BLaER1 treated with 17β-estradiol and CSF1 and Interleukin-3, amounts not matched to agents 10 nM and 100 nM (cell line): ENCODE measurements at regions not wholly inside any gene's neighbourhood (a gene's known extent, or its start where the extent isn't known, plus 50 kb on each side); places are given as distances from the start of the nearest gene placed in this dataset.

ENCODE experiments used
- H3K27ac ChIP-seq, 11 experiments: shearing (Covaris generic); formaldehyde crosslinking; 2 replicates each; pipeline ENCODE4 v1.8.1; 2022
- H3K27me3 ChIP-seq, 11 experiments: shearing (Covaris generic); formaldehyde crosslinking; 2 replicates each; pipeline ENCODE4 v1.8.1; 2022
- H3K36me3 ChIP-seq, 11 experiments: shearing (Covaris generic); formaldehyde crosslinking; 2 replicates each; pipeline ENCODE4 v1.8.1; 2022
- H3K4me1 ChIP-seq, 10 experiments: shearing (Covaris generic); formaldehyde crosslinking; 2 replicates each; pipeline ENCODE4 v1.8.1; 2022
- H3K4me2 ChIP-seq, 11 experiments: shearing (Covaris generic); formaldehyde crosslinking; 2 replicates each; pipeline ENCODE4 v1.8.1; 2022
- H3K4me3 ChIP-seq, 10 experiments: shearing (Covaris generic); formaldehyde crosslinking; 2 replicates each; pipeline ENCODE4 v1.8.1; 2022
- H3K9ac ChIP-seq, 11 experiments: shearing (Covaris generic); formaldehyde crosslinking; 2 replicates each; pipeline ENCODE4 v1.8.1; 2022
- H3K9me3 ChIP-seq, 11 experiments: shearing (Covaris generic); formaldehyde crosslinking; replicated peaks in 1 of 11; 2 replicates each; pipeline ENCODE4 v1.8.1; 2022
- H4K20me1 ChIP-seq, 11 experiments: shearing (Covaris generic); formaldehyde crosslinking; 2 replicates each; pipeline ENCODE4 v1.8.1; 2022
- Cebpa-rat ChIP-seq, 11 experiments: shearing (Covaris generic); IDR thresholded peaks; 2 replicates each; pipeline ENCODE4 v1.8.1; 2022

- H3K4me2 ChIP-seq, result no peak overlapping the region
- H3K4me3 ChIP-seq, result no peak overlapping the region
- H3K9me3 ChIP-seq, result peaks cover 0 to 13% (median 0%) of the 10 kb centered on the region in 11 experiments; a peak in 2 of 22 replicates
- H4K20me1 ChIP-seq, result no peaks in the 10 kb centered on the region; a peak in 1 of 22 replicates
- peaks cover 0 to 7% (median 0%) of the 10 kb centered on the region in 10 experiments; a peak in 2 of 20 replicates for H3K4me1 ChIP-seq
- no peaks in the 10 kb centered on the region for H3K27me3 ChIP-seq
- H3K27ac ChIP-seq, result no peak overlapping the region
- no peak for TF ChIP-seq Cebpa-rat (IDR thresholded peaks at IDR 0.05)
- H3K9ac ChIP-seq, result no peak overlapping the region
- H3K36me3 ChIP-seq, result peaks cover 0 to 98% (median 46%) of the 10 kb centered on the region in 11 experiments; a peak in 19 of 22 replicates
Measured at GRCh38 chr1:232403017-232403714, 226.8 kb downstream of the SIPA1L2 start.

- peaks cover 0 to 13% (median 0%) of the 10 kb centered on the region in 11 experiments; a peak in 2 of 22 replicates for H3K9me3 ChIP-seq
- no peak overlapping the region for H3K4me2 ChIP-seq
- no peaks in the 10 kb centered on the region for H3K27me3 ChIP-seq
- TF ChIP-seq Cebpa-rat (IDR thresholded peaks at IDR 0.05), result no peak
- H3K9ac ChIP-seq, result no peak overlapping the region
- no peak overlapping the region for H3K4me3 ChIP-seq
- H3K36me3 ChIP-seq, result peaks cover 0 to 82% (median 47%) of the 10 kb centered on the region in 11 experiments; a peak in 19 of 22 replicates
- peaks cover 0 to 7% (median 0%) of the 10 kb centered on the region in 10 experiments; a peak in 2 of 20 replicates for H3K4me1 ChIP-seq
- H3K27ac ChIP-seq, result no peak overlapping the region
- no peaks in the 10 kb centered on the region for H4K20me1 ChIP-seq
Measured at GRCh38 chr1:232398823-232399222, 231.1 kb downstream of the SIPA1L2 start.

GRCh38 chr1:232393444-232394146 lies 236.3 kb downstream of the SIPA1L2 start:
- Histone ChIP-seq H3K27ac (no peak overlapping the region), H3K36me3 (peaks cover 0 to 30% (median 6%) of the 10 kb centered on the region in 11 experiments; a peak in 15 of 22 replicates), H3K4me3 (no peak overlapping the region), H3K27me3 (no peaks in the 10 kb centered on the region), H3K9me3 (no peaks in the 10 kb centered on the region; a peak in 1 of 22 replicates), H3K4me1 (peaks cover 0 to 4% (median 3%) of the 10 kb centered on the region in 10 experiments; a peak in 11 of 20 replicates), H3K4me2 (0 out of 22 replicates have a peak overlapping the region, but pooled peaks of 2 of the 11 experiments have one; percentile 0 to 18), H4K20me1 (no peaks in the 10 kb centered on the region), H3K9ac (no peak overlapping the region)
- TF ChIP-seq Cebpa-rat (IDR thresholded peaks at IDR 0.05), result no peak

GRCh38 chr1:232393010-232393409 lies 236.9 kb downstream of the SIPA1L2 start:
- H3K36me3 ChIP-seq, result peaks cover 0 to 24% (median 3%) of the 10 kb centered on the region in 11 experiments; a peak in 12 of 22 replicates

GRCh38 chr1:232390590-232390989 lies 239.3 kb downstream of the SIPA1L2 start:
- H3K9ac ChIP-seq, result no peak overlapping the region
- peaks cover 0 to 26% (median 16%) of the 10 kb centered on the region in 10 experiments; a peak in 14 of 20 replicates for H3K4me1 ChIP-seq
- H4K20me1 ChIP-seq, result no peaks in the 10 kb centered on the region
- no peak overlapping the region for H3K4me3 ChIP-seq
- H3K36me3 ChIP-seq, result no peaks in the 10 kb centered on the region
- no peak overlapping the region for H3K4me2 ChIP-seq
- TF ChIP-seq Cebpa-rat (IDR thresholded peaks at IDR 0.05), result no peak
- no peaks in the 10 kb centered on the region for H3K27me3 ChIP-seq
- H3K27ac ChIP-seq, result no peak overlapping the region
- no peaks in the 10 kb centered on the region; a peak in 1 of 22 replicates for H3K9me3 ChIP-seq

More at GRCh38 chr1:232393010-232393409, 236.9 kb downstream of the SIPA1L2 start:
- TF ChIP-seq Cebpa-rat (IDR thresholded peaks at IDR 0.05), result no peak
- Histone ChIP-seq H3K27me3 (no peaks in the 10 kb centered on the region), H3K4me3 (no peak overlapping the region), H3K9ac (no peak overlapping the region), H3K27ac (no peak overlapping the region), H3K9me3 (no peaks in the 10 kb centered on the region; a peak in 1 of 22 replicates), H4K20me1 (no peaks in the 10 kb centered on the region), H3K4me1 (peaks cover 0 to 9% (median 8%) of the 10 kb centered on the region in 10 experiments; a peak in 14 of 20 replicates), H3K4me2 (0 out of 22 replicates have a peak overlapping the region, but pooled peaks of 2 of the 11 experiments have one; percentile 0 to 18)

- TF ChIP-seq Cebpa-rat (IDR thresholded peaks at IDR 0.05), result no peak
- H3K36me3 ChIP-seq, result no peaks in the 10 kb centered on the region
- H3K27ac ChIP-seq, result no peak overlapping the region
- H4K20me1 ChIP-seq, result no peaks in the 10 kb centered on the region
- no peak overlapping the region for H3K4me2 ChIP-seq
- H3K4me3 ChIP-seq, result no peak overlapping the region
- peaks cover 0 to 26% (median 16%) of the 10 kb centered on the region in 10 experiments; a peak in 14 of 20 replicates for H3K4me1 ChIP-seq
- H3K9ac ChIP-seq, result no peak overlapping the region
- no peaks in the 10 kb centered on the region for H3K27me3 ChIP-seq
- no peaks in the 10 kb centered on the region; a peak in 1 of 22 replicates for H3K9me3 ChIP-seq
Measured at GRCh38 chr1:232389744-232390143, 240.2 kb downstream of the SIPA1L2 start.

GRCh38 chr1:232388363-232388762 lies 241.6 kb downstream of the SIPA1L2 start:
- H3K9me3 ChIP-seq, result no peaks in the 10 kb centered on the region; a peak in 1 of 22 replicates
- no peak overlapping the region for H3K9ac ChIP-seq
- peaks cover 0 to 26% (median 16%) of the 10 kb centered on the region in 10 experiments; a peak in 14 of 20 replicates for H3K4me1 ChIP-seq
- peak overlapping the region in 8 of 11 experiments; percentile 4 to 65 (median 51); a peak in 14 of 22 replicates for H3K4me2 ChIP-seq
- no peaks in the 10 kb centered on the region for H3K27me3 ChIP-seq
- H3K4me3 ChIP-seq, result no peak overlapping the region
- H4K20me1 ChIP-seq, result no peaks in the 10 kb centered on the region
- H3K27ac ChIP-seq, result no peak overlapping the region
- H3K36me3 ChIP-seq, result no peaks in the 10 kb centered on the region
- TF ChIP-seq Cebpa-rat (IDR thresholded peaks at IDR 0.05), result no peak

GRCh38 chr1:232386721-232387510 lies 243.0 kb downstream of the SIPA1L2 start:
- Histone ChIP-seq H3K27me3 (no peaks in the 10 kb centered on the region), H3K27ac (no peak overlapping the region), H3K4me1 (peaks cover 0 to 26% (median 16%) of the 10 kb centered on the region in 10 experiments; a peak in 14 of 20 replicates), H3K9me3 (no peaks in the 10 kb centered on the region; a peak in 1 of 22 replicates), H3K9ac (no peak overlapping the region), H3K4me2 (peak overlapping the region in 5 of 11 experiments; percentile 6 to 61 (median 26); a peak in 7 of 22 replicates), H4K20me1 (no peaks in the 10 kb centered on the region), H3K36me3 (no peaks in the 10 kb centered on the region), H3K4me3 (no peak overlapping the region)
- no peak for TF ChIP-seq Cebpa-rat (IDR thresholded peaks at IDR 0.05)
